GM21576 (cell line): ENCODE measurements at regions not wholly inside any gene's neighbourhood (a gene's known extent, or its start where the extent isn't known, plus 50 kb on each side); places are given as distances from the start of the nearest gene placed in this dataset.
"Not testable (repeated sequence)": the region's sequence is repeated elsewhere in the genome, so short reads cannot be mapped to it uniquely, and the experiment has no call there.

Experiments used
- ATAC-seq: cut with Tn5 transposase; IDR thresholded peaks from one replicate; pipeline ENCODE4 v1.9.1; 2021; ENCODE audit warnings: mild to moderate bottlenecking, moderate library complexity; ENCODE audit not compliant: unreplicated experiment

DNA sequence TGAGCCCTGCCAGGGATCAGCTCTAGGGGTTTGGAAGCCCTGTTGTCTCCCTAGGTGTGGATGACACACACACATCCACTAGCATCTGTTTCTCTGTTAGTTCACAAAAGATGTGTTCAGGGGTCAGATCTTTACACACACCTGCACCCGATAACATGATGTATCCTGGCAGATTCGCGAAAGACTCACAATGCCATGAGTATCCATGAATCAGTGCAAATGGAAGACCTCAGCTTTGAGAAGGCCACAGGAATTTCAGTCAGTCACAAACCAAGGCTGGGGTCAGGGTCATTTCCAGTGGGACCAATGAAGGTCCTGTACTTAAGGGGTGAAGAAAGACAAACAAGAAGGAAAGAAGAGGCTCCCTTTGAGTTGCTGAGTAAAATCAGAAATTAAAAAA is 898.2 kb downstream of the UQCRFS1 start:
- no peak for ATAC-seq

DNA sequence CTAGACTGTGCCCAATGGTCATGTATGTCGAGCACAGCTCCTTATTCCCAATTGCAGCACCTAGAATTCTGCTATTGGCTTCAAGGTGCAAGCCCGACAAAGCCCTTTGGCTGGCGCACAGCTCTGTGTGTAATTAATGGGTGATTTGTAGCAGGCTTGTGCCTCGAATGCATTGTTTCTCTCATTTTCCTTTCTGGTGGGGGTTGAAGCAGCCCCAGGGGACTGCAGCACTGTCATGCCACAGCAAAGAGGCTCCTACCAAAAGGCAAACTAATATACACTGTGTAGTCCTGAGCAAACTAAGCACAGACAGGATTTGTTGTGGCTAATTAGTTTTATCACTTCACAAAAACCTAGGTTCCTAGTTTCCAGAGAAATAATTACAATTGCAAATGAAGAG is 898.7 kb downstream of the UQCRFS1 start:
- ATAC-seq: no peak

DNA sequence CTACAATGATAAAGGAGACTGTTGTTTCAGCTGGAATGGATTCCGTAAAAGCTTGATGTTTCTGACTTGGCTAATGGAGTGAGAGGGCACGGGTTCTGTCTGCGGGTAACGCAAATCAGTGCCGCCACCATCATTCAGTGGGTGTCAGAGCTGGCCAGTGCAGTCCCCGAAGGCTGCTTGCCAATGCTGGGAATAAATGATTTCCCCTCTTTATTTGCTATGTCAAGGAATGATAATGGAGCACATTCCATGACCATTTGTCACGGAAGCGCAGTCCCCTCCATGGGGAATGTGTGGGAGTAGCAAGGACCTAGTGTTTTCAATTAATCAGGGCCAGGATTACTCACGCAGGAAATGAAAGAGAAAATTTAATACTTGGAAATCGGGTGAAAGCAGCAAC is 899.3 kb downstream of the UQCRFS1 start:
- no peak for ATAC-seq

- ATAC-seq: no peak
These were observed 900.7 kb downstream of the UQCRFS1 start for GRCh38 chr19:28312269-28312668.

DNA sequence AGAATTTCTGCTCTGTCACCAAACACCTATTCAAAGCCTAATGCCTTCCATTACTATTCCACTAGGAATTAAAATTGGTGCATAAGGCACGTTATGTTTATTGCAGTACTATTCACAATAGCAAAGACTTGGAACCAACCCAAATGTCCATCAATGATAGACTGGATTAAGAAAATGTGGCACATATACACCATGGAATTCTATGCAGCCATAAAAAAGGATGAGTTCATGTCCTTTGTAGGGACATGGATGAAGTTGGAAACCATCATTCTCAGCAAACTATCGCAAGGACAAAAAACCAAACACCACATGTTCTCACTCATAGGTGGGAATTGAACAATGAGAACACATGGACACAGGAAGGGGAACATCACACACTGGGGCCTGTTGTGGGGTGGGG is 902.1 kb downstream of the UQCRFS1 start:
- not testable (repeated sequence) for ATAC-seq

DNA sequence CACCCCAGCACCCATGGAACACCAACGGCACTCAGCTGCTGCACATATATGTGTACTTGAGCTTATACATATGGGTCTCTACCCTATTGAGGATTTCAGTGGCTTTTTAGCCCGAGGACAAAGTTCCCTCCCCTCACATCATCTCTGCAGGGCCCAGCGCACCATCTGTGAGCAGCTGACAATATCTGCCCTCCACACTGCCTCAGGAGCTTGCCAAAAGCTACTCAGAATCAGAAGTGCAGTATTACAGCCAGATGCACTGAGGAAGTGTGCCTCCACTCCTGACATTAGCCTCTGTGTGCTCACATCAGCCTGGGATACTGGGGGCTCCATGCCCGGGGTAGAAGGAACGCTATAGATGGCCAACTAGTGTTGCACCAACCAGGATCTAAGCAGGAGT is 903.9 kb downstream of the UQCRFS1 start:
- no peak for ATAC-seq

- no peak for ATAC-seq
These were observed 905.0 kb downstream of the UQCRFS1 start for GRCh38 chr19:28307963-28308362.

DNA sequence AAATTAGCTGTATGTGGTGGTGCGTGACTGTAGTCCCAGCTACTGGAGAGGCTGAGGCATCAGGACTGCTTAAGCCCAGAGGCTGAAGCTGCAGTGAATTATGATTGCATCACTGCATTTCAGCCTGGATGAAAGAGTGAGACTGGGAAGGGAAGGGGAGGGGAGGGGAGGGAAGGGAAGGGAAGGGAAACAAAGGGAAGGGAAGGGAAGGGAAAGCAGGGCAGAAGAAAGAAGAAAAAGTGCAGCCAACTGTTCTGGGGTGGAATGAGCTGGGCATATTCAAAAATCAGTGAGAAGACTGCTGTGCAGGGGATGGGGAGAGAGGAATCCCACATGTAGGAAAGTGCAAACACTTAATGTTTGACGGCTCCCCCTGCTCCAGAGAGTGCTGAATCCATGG is 905.5 kb downstream of the UQCRFS1 start:
- no peak for ATAC-seq

DNA sequence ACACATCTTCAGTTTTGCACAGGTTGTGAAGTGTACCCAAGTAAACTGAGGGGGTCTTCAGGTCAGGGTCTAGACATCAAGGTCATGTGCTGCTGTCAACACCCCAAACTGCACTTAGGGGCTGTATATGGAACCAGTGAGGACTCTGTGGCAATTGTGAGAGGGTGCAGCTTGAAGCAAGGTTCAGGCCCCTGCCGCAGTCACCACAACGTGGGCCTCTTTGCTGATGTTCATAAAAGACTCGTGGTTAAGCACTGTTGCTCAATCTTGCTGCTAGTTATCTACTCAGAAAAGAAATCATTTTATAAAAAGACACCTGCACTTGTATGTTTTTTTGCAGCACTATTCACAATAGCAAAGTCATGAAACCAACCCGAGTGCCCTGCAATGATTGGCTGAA is 907.4 kb downstream of the UQCRFS1 start:
- no peak for ATAC-seq

- no peak for ATAC-seq
These were observed 909.4 kb downstream of the UQCRFS1 start for GRCh38 chr19:28303502-28303901.

DNA sequence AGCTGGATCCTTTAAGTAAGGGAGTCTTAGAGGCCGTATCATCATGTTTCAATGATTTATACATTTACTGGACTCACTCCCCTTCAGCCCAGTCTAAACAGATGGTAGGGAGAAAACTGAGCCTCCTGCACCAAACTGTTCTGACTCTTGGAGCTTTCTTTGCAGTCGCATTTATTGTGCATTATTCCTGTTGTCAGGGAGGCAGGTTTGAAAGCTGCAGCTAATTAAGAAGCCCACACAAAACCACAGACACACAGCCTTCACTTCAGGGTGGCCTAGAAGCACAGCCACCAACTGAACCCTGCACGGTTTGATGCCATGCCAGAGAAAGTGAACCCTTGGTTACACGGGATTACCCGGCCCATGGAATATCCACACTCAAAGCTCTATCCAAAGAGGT is 911.0 kb downstream of the UQCRFS1 start:
- ATAC-seq: no peak

GRCh38 chr19:28301463-28301862 is 911.5 kb downstream of the UQCRFS1 start:
- no peak for ATAC-seq

- ATAC-seq: no peak
These were observed 913.3 kb downstream of the UQCRFS1 start for GRCh38 chr19:28299649-28300048.

GRCh38 chr19:28297586-28298157 is 915.3 kb downstream of the UQCRFS1 start:
- ATAC-seq: no peak

DNA sequence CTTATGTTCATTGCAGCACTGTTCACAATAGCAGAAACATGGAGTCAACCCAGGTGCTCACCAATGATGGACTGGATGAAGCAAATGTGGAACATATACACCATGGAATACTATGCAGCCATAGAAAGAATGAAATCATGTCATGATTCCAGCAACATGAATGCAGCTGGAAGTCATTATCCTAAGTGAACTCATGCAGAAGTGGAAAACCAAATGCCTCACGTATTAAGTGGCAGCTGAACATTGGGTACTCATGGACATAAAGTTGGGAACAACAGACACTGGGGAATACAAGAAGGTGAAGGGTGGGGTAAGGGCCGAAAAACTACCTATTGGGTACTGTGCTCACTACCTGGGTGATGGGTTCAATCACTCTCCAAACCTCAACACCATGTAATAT is 915.9 kb downstream of the UQCRFS1 start:
- no peak for ATAC-seq

GRCh38 chr19:28296506-28296905 is 916.4 kb downstream of the UQCRFS1 start:
- ATAC-seq: no peak

GRCh38 chr19:28294975-28295374 is 918.0 kb downstream of the UQCRFS1 start:
- ATAC-seq: not testable (repeated sequence)

DNA sequence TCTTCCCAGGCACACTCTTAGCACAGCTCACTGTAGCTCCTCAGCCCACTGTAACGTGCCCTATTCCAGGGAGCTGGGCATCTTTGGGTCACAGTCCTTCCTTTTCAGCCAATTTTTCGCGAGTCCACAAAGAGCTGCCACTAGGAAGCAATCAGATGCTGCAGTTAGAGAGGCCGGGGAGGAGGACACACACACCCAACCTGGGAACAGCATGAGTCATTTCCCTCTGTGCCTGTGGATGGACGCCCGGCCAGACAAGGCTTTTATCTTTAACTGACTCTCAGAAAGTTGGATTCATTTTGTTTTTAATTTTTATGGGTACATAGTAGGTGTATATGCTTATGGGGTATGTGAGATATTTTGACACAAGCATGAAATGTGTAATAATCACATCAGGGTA is 918.6 kb downstream of the UQCRFS1 start:
- ATAC-seq: no peak

GRCh38 chr19:28293685-28294084 is 919.3 kb downstream of the UQCRFS1 start:
- ATAC-seq: no peak

DNA sequence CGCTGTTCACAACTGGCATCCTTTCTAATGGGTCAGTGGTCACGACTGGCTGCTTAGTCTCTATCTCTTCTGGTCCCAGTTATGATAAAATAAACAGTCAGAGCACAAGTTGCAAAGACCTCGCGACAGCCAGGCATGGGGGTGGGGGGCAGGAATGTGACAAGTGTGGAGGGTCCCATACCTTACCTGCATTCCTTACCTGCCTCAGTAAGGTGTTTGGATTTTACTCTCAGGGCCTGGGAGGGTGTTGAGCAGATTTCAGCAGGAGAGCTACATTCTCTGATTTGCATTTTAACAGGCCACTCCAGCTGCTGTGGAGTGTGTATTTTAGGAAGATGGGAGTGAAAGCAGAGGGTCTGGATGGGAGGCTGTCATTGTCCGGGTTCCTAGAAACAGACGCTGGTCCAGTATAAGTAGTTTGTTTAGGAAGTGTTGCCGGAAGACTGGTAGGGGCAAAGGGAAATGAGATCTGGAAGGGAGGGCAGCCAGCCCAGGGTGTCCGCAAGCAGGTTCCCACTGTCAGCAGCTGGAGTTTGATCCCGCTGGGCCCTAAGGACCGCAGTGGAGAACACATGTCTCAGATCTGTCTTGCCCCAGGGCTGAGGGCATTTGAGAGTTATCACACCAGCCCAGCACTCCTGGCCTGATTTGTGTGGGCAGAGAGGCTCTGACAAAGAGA is 920.0 kb downstream of the UQCRFS1 start:
- no peak for ATAC-seq

DNA sequence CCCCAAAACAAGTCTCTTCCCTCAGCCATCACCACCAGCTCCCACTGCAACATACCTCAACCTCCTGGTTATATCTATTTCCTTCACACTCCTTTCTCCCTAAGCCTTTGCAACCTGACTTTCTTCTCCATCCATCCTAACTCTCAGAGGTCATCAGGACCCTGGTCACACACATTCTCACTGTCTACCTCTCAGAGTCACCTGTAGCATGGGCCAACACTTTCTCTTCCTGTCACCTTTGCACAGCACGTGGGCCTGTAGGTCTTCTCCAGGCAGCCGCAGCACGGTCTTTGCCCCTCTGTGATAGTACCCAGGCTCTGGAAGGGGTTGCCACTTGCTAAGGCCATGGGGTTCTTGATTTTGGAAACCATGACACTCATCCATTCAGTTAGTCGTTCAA is 921.1 kb downstream of the UQCRFS1 start:
- no peak for ATAC-seq

DNA sequence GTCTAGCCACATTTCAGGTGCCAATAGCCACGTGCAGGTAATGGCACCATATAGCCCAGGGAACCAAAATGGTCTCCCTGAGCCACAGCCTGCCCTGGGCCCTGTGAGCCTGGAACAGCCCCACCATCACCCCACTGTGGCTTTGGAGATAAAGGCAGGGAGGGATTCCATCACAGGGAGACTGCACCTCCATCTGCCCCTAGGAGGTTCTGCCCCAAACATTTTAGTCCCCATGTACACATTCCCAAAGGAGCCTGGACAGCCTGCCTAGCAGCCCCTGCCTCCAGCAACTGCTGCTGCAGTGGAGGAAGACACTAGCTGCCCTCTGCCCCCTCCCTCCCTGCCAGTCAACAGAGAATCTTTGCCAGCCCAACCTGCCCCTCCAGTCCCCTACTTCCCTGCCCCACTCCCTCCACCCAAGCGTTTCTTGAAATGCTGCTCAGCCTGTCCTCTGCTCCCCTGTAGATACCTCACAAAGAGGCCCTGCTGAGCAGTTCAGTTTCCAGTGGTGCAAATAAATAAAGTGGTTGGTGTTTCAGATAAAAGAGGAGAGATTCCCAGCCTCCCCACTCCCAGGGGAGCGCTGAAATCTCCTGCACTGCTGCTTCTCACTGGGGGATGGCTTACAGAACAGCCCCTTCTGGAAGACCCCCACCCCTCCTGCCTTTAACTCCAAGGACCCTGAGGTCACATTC is 921.8 kb downstream of the UQCRFS1 start:
- no peak for ATAC-seq
